ENCODE measurements at regions not wholly inside any gene's neighbourhood (a gene's known extent, or its start where the extent isn't known, plus 50 kb on each side); places are given as distances from the start of the nearest gene placed in this dataset.

DNA sequence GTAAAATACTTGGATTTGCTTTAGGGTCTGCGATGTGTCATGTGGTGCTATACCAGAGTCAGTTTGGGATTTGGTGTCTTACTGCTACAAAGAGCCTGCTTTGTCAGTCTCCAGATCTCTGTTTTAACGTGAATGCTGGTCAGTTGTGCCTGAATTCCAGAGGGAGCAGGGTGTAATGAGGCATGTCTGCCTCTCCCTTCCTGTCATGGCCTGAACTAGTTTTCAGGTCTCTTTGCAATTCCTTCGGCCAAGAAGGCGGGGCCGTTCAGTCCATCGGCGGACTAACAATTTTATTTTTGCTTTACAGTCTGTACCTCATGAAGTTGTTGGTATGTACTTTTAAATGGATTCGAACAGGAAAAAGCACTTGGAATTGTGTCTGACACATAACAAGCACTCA is 465.1 kb upstream of the ADARB2 start:
- TF ChIP-seq CTCF (IDR thresholded peaks at IDR 0.05; ENCODE audit: insufficient read depth, low read length, poor library complexity, severe bottlenecking) (no peak), EZH2phosphoT487 (conservative IDR thresholded peaks at IDR 0.05; ENCODE audit: low read length) (no peak)

Data from SU-DHL-6 (cell line).